GM19395 (cell line): ENCODE measurements at regions not wholly inside any gene's neighbourhood (a gene's known extent, or its start where the extent isn't known, plus 50 kb on each side); places are given as distances from the start of the nearest gene placed in this dataset.
A peak's percentile ranks its signal among the peaks of the same experiment; 100 is the strongest.

Experiments
- ATAC-seq: cut with Tn5 transposase; IDR thresholded peaks from one replicate; pipeline ENCODE4 v1.9.1; 2021; ENCODE audit warnings: mild to moderate bottlenecking, moderate library complexity; ENCODE audit not compliant: unreplicated experiment

- no peak for ATAC-seq
Observed at GRCh38 chr13:100817928-100818327, 143.3 kb upstream of the TMTC4 start.

GRCh38 chr13:100815476-100816046, 141.0 kb upstream of the TMTC4 start:
- no peak for ATAC-seq

- ATAC-seq, result no peak
Observed at GRCh38 chr13:100812982-100813584, 138.5 kb upstream of the TMTC4 start.

GRCh38 chr13:100811928-100812327, 137.3 kb upstream of the TMTC4 start:
- ATAC-seq, result no peak

GRCh38 chr13:100811024-100811865, 136.7 kb upstream of the TMTC4 start:
- ATAC-seq, result no peak

GRCh38 chr13:100810481-100810880, 135.9 kb upstream of the TMTC4 start:
- ATAC-seq, result no peak

GRCh38 chr13:100809856-100810255, 135.3 kb upstream of the TMTC4 start:
- ATAC-seq, result no peak

- no peak for ATAC-seq
Observed at GRCh38 chr13:100809129-100809390, 134.5 kb upstream of the TMTC4 start.

GRCh38 chr13:100808330-100809128, 133.9 kb upstream of the TMTC4 start:
- no peak for ATAC-seq

GRCh38 chr13:100803091-100803490, 128.5 kb upstream of the TMTC4 start:
- ATAC-seq, result no peak

GRCh38 chr13:100800283-100800875, 125.8 kb upstream of the TMTC4 start:
- no peak for ATAC-seq

GRCh38 chr13:100798739-100799361, 124.3 kb upstream of the TMTC4 start:
- ATAC-seq, result no peak

- ATAC-seq, result no peak
Observed at GRCh38 chr13:100797921-100798320, 123.3 kb upstream of the TMTC4 start.

- ATAC-seq, result no peak
Observed at GRCh38 chr13:100796463-100796862, 121.9 kb upstream of the TMTC4 start.

GRCh38 chr13:100794575-100794974, 120.0 kb upstream of the TMTC4 start:
- no peak for ATAC-seq

GRCh38 chr13:100790405-100790804, 115.8 kb upstream of the TMTC4 start:
- ATAC-seq, result peak; percentile 14

GRCh38 chr13:100789968-100790367, 115.4 kb upstream of the TMTC4 start:
- ATAC-seq, result peak; percentile 99

- ATAC-seq, result peak; percentile 27
Observed at GRCh38 chr13:100789481-100789880, 114.9 kb upstream of the TMTC4 start.

- ATAC-seq, result no peak
Observed at GRCh38 chr13:100789025-100789424, 114.4 kb upstream of the TMTC4 start.

- no peak for ATAC-seq
Observed at GRCh38 chr13:100788540-100788939, 113.9 kb upstream of the TMTC4 start.

- no peak for ATAC-seq
Observed at GRCh38 chr13:100787899-100788298, 113.3 kb upstream of the TMTC4 start.
